HG02884 (cell line): ENCODE measurements at regions not wholly inside any gene's neighbourhood (a gene's known extent, or its start where the extent isn't known, plus 50 kb on each side); places are given as distances from the start of the nearest gene placed in this dataset.
"Not testable (repeated sequence)": the region's sequence is repeated elsewhere in the genome, so short reads cannot be mapped to it uniquely, and the experiment has no call there.

ENCODE experiments used
- ATAC-seq: cut with Tn5 transposase; IDR thresholded peaks from one replicate; pipeline ENCODE4 v1.9.1; 2021; ENCODE audit warnings: mild to moderate bottlenecking, moderate library complexity; ENCODE audit not compliant: unreplicated experiment

GRCh38 chr12:75874441-75874840 lies 157.1 kb downstream of the PHLDA1 start:
- no peak for ATAC-seq

- no peak for ATAC-seq
Measured at GRCh38 chr12:75872762-75873161, 158.8 kb downstream of the PHLDA1 start.

GRCh38 chr12:75870878-75871277 lies 160.7 kb downstream of the PHLDA1 start:
- no peak for ATAC-seq

- ATAC-seq: no peak
Measured at GRCh38 chr12:75868501-75868900, 163.1 kb downstream of the PHLDA1 start.

- ATAC-seq: no peak
Measured at GRCh38 chr12:75865315-75865714, 166.3 kb downstream of the PHLDA1 start.

GRCh38 chr12:75864161-75864560 lies 167.4 kb downstream of the PHLDA1 start:
- ATAC-seq: no peak

GRCh38 chr12:75863533-75863932 lies 168.0 kb downstream of the PHLDA1 start:
- no peak for ATAC-seq

- ATAC-seq: no peak
Measured at GRCh38 chr12:75862692-75863471, 168.7 kb downstream of the PHLDA1 start.

GRCh38 chr12:75859868-75860267 lies 171.7 kb downstream of the PHLDA1 start:
- ATAC-seq: no peak

GRCh38 chr12:75856235-75856634 lies 175.3 kb downstream of the PHLDA1 start:
- ATAC-seq: no peak

GRCh38 chr12:75855360-75855759 lies 176.2 kb downstream of the PHLDA1 start:
- ATAC-seq: no peak

- ATAC-seq: no peak
Measured at GRCh38 chr12:75854681-75855309, 176.8 kb downstream of the PHLDA1 start.

- ATAC-seq: not testable (repeated sequence)
Measured at GRCh38 chr12:75854137-75854536, 177.4 kb downstream of the PHLDA1 start.

- ATAC-seq: no peak
Measured at GRCh38 chr12:75853626-75854025, 177.9 kb downstream of the PHLDA1 start.

GRCh38 chr12:75852956-75853355 lies 178.6 kb downstream of the PHLDA1 start:
- no peak for ATAC-seq

GRCh38 chr12:75852143-75852542 lies 179.4 kb downstream of the PHLDA1 start:
- no peak for ATAC-seq

- ATAC-seq: no peak
Measured at GRCh38 chr12:75850721-75851462, 180.7 kb downstream of the PHLDA1 start.

- no peak for ATAC-seq
Measured at GRCh38 chr12:75848961-75849360, 182.6 kb downstream of the PHLDA1 start.

GRCh38 chr12:75848431-75848925 lies 183.1 kb downstream of the PHLDA1 start:
- ATAC-seq: no peak

GRCh38 chr12:75846102-75846501 lies 185.5 kb downstream of the PHLDA1 start:
- ATAC-seq: no peak

GRCh38 chr12:75844985-75845384 lies 186.6 kb downstream of the PHLDA1 start:
- ATAC-seq: no peak
